Middle frontal gyrus (tissue), 1 donor: ENCODE measurements at regions not wholly inside any gene's neighbourhood (a gene's known extent, or its start where the extent isn't known, plus 50 kb on each side); places are given as distances from the start of the nearest gene placed in this dataset.
A peak's percentile ranks its signal among the peaks of the same experiment; 100 is the strongest.
"Not testable (repeated sequence)": the region's sequence is repeated elsewhere in the genome, so short reads cannot be mapped to it uniquely, and the experiment has no call there.

ENCODE experiments used
- DNase-seq: peaks from one replicate; pipeline ENCODE4 v3.0.0-alpha.2; 2015; ENCODE audit warnings: low spot score; ENCODE audit errors: extremely low spot score

DNA sequence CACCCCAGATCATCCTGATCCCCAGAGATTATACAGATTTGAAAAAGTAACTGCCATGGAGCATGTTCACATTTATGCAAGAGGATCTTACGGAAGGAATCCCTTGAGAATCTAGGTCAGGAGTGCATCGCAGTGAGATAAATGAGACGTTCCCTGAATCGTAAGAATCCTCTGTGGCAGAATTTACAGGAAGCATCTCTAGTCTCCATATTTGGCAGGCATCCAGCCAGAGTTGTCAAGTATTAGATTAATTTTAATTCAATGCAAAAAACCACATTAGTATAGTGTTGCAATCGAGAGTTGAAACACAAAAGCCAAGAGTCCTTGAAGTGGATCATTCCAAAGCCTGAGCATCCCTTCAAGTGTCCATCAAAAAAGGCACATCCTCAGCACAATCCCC, 100.8 kb downstream of the RRAGC start:
- DNase-seq = no peak

DNA sequence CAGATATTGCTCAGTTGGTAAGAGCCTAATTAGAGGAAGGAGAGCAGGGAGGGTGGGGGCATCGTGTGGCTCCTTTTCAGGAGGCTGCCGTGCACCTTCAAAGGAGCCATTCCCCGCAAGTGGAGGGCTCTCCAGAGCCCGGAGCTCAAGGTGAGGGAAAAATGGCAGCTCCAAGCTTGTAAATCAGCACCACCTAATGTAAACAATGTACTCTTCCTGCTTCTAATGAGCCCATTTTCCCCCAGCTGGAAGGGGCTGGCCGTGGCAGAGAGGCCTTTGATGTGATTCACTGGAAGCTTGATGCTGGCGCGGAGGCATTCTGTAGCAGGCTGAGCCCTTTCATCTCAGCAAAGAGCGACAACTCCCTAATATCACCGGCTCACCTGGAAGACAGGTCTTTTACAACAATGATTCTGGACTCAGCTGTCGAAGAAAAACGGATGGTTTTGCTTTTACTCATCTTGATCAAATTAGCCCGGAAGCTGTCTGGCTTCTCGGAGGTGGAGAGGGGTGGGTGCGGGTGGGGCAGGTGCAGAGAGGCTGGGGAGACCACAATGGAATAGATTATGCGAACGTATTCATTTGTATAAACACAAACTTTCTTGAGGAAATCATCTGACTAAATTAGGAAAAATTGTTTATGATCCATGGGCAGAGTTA, 112.5 kb downstream of the RRAGC start:
- no peak for DNase-seq

DNA sequence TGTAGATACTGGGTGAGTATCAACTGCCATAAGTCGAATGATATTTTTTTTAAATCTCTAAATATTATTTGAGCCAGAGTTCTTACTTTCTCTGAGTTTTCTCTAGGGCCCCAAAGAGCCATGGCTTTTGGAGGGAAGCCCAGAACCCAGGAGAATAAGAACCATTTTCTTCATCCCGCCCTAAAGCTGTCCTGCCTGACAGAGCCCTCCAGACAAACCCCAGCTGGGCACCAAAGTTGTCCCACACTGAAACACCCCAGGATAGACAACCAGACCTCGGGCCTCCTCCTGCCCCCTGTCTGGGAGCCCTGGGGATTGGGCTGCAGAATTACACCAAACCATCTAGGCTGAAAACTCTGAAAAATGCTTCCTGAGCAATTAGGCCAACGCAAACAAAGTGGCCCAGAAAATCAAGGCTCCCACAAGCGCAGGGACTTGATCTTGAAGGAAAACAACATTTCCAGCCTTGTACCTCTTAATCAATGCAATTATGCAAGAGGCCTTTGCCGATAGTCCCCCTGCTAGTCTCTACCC, 113.1 kb downstream of the RRAGC start:
- DNase-seq = no peak

DNA sequence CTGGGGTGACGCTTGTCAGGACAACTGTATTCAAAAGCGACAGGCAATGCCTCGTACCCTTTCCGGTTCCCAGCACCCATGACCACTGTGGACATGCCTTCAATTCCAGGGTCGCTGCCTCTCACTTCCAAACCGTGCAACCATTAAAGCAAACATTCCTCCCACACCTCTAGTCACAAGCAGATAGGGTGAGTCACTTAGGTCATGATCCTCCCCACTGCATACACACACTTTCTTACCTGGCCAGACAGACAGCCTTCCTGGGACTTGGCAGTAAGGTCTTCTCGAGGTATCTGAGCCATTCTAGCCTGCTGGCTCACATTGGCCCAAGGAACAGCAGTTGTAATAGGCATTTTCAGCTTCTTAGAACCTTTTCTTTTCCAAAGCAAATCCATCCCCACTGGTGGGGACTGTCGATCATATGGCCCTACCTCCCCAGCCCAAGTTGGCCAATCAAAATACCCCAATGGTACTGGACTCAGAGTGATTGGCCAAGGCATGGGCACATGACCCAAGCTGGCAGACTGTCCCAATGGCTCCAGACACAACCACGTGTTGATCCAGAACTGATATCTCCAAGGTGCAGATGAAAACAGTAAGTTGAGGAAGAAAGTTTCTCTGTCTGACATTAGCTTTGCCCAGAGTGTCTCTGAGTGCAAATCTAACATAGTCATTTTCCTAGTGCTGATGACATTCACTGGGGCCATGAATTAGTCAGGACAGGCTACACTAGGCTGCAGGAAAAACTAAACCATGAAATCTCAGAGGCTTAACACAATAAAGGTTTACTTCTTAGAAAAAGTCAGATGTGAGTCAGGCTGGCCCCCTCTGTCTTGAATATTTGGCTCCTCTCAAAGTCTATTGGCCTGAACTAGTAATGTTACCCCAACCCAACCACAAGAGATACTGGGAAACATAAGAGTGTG, 113.8 kb downstream of the RRAGC start:
- no peak for DNase-seq

DNA sequence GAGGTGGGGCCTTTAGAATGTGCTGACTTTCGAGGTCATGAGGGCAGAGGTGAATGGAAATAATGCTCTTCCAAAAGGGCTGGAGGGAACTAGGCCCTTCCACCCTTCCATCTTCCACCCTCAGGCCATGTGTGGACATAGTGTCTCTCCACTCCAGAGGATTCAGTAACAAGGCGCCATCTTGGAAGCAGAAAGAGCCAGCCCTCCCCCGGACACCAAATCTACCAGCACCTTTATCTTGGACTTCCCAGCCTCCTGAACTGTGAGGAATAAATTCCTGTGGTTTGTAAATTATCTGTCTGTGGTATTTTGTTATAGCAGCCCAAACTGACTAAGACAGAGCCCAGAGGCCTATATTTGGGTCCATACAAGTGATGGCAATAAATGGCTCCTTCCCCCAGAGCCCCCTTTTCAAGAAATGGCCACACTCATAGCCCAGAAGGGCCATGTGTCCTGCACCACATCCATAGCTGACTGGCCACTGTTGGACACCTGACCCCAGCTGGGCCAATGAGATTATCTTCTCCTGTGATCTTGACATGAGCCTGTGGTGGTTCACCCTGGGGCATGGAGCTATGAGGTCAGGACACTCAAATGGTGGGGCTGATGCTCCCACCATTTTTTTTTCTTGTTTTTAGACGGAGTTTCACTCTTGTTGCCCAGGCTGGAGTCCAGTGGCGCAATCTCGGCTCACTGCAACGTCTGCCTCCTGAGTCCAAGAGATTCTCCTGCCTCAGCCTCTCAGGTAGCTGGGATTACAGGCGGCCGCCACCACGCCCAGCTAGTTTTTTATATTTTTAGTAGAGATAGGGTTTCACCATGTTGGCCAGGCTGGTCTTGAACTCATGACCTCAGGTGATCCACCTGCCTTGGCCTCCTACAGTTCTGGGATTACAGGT, 114.9 kb downstream of the RRAGC start:
- no peak for DNase-seq

DNA sequence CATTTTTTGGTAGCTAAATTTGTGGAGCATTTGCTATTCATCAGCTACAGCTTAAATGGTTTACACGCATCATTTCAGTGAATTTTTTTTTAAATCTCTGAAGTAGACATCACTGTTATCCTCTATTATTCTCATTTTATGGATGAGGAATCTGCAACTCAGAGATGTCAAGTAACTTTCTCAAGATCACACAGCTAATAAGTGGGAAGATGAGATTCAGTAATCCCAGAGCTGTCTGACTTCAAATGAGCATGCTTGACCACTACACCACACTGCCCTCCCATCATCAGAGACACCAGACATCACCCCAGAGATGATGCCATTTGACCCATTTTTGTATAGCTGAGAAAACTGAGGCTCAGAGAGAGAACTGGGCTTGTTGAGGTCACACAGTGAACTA, 116.4 kb downstream of the RRAGC start:
- no peak for DNase-seq

DNA sequence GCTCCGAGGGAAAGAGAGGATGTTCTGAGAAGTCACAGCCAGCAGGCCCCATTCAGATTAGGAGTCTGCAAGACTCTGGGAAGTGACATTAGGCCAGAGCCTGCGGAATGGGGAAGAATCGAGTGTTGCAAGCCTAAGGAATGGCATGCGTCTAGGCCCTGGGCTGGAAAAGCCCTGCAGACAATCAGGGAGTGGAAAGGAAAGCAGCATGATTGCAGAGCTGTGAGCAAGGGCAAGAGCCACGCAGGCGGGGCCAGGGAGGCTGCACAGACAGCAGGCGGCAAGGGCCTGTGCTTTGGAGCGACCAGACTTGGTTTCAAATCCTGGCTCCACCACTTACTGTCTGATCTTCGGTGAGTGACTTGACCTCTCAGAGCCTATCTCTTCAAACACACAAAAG, 118.2 kb downstream of the RRAGC start:
- DNase-seq = no peak

DNA sequence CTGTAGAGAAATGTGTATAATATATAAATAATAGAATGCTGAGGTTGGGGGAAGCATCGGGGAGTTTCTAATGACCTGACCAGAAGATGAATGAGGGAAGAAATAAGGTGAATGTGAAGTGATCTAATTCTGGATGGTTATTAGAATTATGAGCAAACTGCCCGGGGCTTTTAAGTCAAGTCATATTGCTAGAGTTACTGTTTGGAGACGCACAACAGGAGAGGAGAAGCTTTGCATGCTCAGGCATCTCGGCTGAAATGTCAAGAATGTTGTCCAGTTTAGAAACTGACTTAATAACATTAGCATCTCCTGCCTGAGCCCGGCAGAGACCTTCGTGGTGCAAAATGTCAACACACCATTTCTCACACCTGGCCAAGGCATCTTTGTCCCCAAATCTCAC, 119.1 kb downstream of the RRAGC start:
- DNase-seq = no peak

DNA sequence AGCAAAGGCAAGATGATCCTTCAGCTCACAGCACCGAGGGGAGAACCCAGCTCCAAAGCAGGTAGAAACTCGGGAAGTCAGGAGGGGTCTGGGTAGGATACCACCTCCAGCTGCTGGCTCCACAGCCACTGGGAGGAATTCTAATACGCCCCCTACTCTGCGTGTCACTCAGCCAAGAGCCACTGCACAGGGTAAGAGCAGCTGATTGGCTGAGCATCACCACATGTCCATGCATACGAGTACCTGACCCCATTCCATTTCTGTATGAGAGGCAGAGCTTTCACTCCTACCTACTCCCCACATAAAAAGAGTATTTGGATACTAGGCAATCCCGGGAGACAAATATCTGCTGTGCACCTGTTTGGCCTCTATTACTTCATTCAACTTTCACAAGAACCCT, 121.4 kb downstream of the RRAGC start:
- no peak for DNase-seq

DNA sequence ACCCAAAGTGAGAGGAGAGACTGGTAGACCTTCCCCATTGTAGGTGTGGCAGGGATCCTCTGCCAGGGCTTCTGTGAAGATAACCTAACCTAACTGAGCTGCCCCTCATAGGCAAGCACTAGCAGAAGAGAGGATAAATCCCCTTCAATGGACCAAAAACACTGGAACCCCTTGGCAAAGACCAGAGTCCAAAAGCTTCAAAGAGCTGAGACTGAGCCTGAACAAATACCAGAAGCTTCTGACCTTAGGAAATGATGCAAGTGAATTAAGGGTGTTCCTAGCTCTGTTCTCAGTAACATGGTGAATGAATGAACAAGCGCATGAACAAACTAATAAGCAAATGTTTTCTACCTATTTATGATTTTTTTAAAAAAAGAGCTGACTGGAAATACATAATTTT, 123.2 kb downstream of the RRAGC start:
- DNase-seq = no peak

DNA sequence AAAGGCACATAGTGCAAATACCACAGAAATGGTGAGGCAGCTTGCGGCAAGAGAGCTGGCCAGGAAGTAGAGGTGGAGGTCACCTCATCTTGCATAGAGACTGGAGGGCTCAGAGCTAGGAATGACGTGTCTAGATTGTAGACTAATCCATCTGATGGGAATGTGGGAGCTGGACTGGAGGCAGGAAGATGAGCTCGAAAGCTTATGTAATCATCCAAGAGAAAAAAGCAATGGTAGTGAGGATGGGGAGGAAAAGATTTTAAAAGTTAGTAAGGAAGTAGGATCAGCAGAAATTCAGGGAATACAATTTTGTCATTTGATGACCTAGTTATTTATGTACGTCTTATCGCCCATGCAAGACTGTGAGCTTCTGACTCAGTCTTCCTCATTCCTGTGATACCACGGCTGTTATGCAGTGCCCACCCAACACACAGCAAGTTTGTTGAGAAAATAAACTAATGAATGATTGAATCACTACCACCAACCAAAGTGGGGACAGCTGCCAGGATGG, 123.9 kb downstream of the RRAGC start:
- no peak for DNase-seq

DNA sequence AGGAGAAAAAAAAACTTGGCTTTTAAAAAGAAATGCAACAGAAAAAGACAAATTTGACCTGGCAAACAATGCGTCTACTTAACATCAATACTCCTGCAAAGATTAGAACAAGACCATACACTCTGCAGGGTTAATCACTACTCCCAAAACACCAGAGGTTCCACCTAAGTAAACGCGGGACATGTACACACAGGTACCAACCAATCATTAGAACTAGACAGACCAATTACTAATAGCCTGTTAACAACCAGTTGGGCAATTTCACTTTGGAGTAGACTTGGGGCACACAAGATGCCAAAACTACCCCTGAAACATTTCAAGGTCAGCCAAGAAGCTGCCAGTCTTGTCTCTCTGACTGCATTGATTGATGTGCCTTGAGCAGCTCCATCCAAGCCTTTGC, 125.8 kb downstream of the RRAGC start:
- DNase-seq = no peak

DNA sequence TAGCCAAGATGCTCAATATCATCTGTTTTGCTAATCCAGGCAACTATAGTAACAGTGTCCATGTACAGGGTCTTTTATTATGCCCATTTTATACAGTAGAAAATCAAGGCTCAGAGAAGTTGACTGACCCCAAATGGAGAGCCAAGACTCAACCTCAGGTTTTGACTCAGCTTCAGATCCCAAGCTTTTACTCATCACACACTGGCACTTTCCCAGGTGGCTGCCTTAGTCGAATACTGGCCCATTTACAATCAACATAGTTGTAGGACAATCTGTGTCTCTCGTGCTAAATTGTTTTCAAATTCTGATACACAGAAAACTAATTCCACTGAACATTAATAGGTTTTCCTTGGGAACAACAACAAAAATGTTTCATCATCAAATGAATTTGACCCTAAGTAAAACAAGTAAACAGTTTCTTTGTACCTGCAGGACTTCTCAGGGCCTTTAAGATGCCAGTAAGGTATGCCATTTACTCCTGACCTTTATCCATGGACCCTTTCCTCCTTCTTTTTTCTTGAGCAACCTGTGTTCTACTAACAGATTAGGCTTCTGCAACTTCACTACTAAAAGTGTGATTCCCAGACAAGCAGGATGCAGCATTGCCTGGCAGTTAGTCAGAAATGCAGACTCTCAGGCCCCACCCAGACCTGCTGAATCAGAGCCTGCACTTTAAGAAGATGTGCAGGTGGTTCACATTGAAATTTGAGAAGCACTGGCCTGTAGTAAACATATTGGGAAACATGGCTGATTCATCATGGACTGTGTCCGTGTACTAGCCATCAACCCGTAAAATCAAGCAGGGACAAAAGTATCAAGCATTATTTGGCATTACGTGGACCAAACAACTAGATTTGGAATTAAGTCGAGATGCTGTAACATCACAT, 128.8 kb downstream of the RRAGC start:
- DNase-seq = no peak

DNA sequence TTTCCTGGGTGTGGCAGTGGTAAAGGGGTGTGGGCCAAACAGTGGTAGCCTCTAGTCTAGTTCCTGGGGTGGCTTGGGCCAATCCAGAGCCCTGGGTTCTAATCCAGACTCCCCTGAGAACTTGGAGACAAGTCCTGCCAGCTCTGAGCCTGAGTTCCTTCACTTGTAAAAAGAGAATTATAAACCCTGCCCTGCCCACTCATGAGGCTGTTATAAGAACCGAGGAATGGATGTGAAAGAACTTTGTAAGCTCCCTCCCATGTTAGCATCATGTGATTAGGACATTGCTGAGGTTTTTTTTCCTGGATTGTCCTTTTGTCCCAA, 131.0 kb downstream of the RRAGC start:
- DNase-seq = no peak

DNA sequence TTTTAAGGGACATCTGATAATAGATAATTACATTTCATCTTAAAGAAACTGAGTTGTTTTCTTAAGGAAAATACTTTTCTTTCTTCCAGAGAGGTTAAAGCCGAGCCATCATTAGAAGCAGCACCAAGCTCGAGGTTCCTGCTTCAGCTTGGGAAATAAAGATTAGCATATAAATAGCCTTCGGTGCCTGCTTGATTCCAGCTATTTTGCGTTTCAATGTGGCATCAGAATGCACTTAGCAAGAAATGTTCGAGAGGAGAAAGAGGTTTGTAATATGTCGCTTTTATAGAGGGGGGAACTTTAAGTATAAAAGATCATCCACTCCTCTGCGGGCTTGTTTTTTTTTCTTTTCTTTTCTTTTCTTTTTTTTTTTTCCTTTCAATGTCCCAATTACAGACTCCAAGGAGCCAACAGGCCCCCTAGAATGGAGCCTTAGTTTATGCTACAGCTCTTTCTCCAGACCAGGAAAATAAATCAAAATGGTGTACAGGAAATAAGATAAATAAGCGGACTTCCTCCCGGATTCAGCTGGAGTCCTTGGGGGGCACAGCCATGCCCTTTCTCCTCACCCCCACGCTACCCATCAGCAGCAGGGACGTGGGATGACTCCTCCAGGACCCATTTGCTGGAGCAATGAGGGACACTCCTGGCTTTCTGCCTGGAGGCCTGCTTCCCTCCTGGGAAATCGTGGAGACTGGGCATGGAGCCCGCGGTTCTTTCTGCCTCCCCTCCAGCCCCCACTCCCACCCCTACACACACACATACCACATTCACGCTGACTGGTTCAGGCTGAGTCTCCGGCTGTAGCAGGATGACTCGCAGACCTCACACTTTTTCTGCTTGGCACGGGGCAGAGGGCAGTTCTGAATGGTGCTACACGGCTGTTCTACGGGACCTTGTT, 131.6 kb downstream of the RRAGC start:
- peak; percentile 4 for DNase-seq

DNA sequence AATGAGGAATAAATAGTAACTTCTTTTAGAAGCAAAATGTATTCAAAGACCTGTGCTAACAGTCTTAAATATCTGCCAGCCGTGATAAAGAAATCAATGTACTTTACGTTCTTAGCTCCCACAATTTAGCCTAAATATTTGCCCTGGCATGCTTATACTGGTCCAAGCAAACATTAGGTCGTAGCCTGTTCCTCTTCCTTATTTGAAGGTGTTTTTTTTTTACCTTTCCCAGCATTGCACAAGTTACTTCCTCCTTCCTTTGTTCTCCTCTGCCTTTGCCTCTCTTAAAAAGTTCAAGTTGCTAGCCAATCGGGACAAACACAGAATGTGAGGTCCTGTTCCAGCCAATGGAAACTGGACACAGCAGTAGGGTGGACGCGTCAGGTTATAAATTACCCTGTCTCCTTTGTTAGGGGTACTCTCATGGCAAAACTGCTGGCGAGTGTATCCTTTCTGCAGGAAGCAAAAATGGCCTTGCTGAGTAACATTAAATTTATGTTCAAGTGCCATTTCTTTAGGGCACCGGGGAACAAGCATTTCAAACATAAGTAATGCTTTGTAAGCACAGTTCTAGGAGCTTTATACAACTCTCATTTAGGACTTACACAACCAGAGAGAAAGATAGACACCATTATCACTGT, 134.1 kb downstream of the RRAGC start:
- not testable (repeated sequence) for DNase-seq

DNA sequence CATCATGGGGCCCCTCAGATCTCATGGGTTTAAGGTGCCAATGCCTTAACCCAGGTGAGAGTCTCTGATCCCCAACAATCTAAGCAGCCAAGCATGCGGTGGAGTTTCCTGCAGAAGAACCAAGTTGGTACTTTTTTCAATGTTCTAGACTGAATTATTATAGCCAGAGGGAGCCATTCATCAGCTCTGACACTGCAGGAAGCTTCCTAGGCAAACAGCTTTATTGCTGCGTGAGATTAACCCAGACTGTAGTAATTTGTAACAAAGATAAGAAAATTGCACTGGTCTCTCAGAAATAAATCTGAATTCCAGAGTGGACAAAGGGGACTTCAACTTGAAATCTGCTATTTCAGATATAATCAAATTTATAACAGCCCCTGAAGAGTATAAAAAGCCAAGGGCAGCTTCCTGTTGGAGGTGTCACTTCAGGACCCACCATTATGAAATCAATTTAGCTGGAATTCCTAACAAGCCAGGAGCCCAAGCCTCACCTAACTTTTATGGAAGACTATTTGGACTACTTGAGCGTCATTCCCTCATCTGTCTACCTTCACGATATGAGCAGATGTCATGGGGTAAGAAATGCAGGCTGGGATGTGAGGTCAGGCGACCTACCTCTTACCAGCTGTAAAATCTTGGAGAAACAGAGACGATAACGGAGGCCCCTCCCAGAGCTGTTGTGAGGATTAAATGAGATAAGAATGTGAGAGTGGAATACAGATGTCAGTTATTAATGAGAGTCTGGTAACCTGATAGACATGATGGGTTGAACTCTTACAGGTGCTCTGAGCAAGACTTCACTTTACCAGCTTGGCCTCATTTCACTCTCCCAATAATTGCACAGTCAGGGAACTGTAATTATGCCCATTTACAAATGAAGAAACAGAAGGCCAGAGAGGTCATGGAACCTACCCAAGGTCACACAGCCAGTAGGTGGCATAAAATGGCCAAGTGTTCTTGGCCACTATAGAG, 135.1 kb downstream of the RRAGC start:
- no peak for DNase-seq

DNA sequence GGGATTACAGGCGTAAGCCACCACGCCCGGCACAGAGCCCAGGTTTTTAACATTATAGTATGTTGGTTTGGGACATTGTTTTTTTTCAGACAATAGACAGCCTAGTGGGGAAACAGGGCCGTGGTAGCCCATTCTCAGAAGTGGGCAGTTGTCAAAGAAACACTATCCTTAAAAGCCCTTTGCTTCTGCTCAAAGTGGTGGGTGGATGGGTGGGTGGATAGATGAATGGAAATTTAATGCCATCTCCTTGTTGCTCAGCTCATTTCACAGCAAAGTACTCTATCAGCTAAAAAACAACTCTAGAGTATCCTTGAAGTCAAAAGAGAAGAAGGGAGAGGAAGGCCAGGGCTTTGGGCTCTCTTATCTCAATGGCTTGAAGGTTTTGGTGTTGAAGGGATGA, 137.8 kb downstream of the RRAGC start:
- no peak for DNase-seq
